GM12872 (cell line): ENCODE measurements at regions not wholly inside any gene's neighbourhood (a gene's known extent, or its start where the extent isn't known, plus 50 kb on each side); places are given as distances from the start of the nearest gene placed in this dataset.

Experiments used
- TF ChIP-seq, protein P1 (sequence below): IDR thresholded peaks from 3 replicates; pipeline ENCODE4 v1.5.1; 2011; ENCODE audit warnings: low read depth, mild to moderate bottlenecking, low read length, moderate library complexity; ENCODE audit not compliant: insufficient read depth

- TF ChIP-seq, protein P1, sequence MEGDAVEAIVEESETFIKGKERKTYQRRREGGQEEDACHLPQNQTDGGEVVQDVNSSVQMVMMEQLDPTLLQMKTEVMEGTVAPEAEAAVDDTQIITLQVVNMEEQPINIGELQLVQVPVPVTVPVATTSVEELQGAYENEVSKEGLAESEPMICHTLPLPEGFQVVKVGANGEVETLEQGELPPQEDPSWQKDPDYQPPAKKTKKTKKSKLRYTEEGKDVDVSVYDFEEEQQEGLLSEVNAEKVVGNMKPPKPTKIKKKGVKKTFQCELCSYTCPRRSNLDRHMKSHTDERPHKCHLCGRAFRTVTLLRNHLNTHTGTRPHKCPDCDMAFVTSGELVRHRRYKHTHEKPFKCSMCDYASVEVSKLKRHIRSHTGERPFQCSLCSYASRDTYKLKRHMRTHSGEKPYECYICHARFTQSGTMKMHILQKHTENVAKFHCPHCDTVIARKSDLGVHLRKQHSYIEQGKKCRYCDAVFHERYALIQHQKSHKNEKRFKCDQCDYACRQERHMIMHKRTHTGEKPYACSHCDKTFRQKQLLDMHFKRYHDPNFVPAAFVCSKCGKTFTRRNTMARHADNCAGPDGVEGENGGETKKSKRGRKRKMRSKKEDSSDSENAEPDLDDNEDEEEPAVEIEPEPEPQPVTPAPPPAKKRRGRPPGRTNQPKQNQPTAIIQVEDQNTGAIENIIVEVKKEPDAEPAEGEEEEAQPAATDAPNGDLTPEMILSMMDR: no peak
These were observed 239.8 kb downstream of the COG6 start for GRCh38 chr13:39895254-39895653.

DNA sequence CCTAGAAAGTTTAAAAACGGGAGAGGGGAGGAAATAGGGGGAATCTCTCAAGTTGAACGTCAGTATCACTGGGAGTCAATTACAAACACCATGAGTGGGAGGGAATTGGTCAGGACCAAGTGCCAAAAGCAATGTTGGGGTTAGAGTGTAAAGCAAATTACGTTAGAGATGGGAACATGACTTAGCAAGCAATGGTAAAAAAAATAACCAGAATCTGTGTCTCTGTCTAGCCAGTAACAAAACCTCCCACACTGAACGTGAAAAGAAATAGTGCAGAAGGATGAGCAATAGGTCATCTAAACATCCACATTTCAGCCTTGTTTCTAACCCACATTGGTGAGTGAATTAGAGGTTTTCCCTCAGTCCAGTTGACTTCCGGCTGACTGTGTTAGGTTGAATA lies 242.2 kb downstream of the COG6 start:
- TF ChIP-seq, protein P1: no peak

DNA sequence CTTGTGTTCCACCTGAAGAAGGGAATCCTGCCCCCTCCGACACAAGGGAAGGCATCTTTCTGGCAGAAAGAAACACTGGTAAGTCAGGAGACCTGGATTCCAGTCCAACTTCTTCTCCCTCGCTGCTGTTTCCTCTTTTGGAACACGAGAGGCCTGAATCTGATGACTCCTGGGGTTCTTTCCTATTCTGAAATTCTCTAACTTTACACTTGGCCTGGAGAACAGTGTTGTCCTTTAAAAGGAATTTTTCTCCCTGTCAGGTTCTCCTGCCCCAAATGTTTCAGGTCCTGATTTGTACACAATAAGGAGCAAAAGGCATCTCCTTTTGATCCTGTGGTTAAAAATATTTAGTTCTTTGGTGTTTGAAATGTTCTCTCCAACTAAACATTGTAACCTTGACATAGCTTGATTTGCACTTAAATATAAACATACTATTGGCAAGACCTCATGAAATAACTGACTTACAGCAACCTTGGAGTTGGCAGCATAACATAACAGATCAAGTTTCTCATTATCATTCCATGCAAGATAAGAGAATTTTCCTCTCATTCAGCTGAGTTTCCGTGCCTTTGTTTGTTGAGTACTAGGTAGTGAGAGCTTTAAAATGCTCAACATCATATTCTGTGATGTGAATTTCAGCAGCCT lies 244.8 kb downstream of the COG6 start:
- TF ChIP-seq, protein P1: no peak

DNA sequence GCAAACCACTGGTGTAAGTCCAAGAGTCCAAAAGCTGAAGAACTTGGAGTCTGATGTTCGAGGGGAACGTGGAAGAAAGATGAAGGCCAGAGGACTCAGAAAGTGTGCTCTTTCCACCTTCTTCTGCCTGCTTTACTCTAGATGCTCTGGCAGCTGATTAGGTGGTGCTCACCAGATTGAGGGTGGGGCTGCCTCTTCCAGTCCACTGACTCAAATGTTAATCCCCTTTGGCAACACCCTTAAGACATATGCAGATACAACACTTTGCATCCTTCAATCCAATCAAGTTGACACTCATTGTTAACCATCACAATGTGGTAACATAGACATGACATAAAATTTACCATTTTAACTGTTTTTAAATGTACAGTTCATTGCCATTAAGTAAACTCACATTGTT lies 249.5 kb downstream of the COG6 start:
- TF ChIP-seq, protein P1: no peak

- TF ChIP-seq, protein P1: no peak
These were observed 254.2 kb downstream of the COG6 start for GRCh38 chr13:39909634-39910033.

DNA sequence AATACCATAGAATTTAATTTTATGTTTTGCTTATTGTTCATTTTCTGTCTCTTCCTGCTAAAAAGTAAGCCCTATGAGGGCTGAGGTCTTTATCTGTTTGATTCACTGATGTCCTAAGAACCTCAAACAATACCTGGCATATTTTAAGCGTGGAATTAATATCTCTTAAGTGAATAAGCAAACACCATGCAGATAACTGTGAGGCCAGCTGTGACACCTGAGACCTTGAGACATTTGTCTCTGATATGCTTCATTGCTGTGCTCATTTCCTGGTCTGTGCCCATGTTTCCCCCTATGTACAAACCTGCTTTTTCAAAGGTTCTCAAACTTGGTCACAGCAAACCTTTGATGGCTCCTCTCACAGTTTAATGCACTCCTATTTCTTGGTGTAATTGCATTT lies 254.6 kb downstream of the COG6 start:
- TF ChIP-seq, protein P1: no peak

DNA sequence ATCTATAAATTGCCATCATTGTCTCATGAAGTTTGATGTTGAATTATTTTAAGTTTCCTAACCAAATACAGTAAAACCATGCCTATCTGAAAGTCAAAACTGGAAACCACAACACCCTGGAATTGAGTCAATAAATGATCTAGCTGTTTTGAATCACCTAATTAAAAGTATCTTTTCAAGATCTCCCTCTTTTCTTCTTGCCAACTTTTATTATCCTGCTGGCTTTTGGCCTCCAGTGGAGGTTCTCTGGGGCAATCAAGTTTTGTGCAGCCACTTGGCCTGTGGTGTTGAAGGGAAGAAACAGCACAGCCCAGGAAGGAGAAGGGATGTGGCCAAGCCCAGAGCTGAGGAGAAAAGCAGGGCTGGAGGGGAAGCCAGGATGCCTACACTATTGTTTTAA lies 255.4 kb downstream of the COG6 start:
- TF ChIP-seq, protein P1: no peak
